ENCODE measurements at regions not wholly inside any gene's neighbourhood (a gene's known extent, or its start where the extent isn't known, plus 50 kb on each side); places are given as distances from the start of the nearest gene placed in this dataset.

DNA sequence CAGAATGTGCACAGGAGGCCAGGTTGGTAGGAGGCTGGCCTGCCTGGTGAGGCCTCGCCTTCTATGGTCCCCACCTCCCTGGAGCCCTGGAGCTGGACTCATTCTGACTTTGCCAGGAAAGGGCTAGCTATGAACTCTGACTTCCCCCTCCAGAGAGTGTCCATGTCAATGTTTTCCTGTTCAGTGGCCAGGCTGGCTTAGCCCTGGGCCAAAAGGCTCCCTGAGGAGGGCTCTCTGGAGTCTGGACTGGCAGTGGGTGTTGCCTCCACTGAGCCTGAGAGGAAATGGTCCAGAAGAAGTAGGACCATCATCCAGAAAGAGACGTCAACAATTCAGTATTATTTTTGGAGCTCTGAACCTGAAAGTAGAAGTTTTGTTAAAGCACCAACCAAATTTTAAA is 178.7 kb downstream of the CHIC2 start:
- TF ChIP-seq, protein P1, sequence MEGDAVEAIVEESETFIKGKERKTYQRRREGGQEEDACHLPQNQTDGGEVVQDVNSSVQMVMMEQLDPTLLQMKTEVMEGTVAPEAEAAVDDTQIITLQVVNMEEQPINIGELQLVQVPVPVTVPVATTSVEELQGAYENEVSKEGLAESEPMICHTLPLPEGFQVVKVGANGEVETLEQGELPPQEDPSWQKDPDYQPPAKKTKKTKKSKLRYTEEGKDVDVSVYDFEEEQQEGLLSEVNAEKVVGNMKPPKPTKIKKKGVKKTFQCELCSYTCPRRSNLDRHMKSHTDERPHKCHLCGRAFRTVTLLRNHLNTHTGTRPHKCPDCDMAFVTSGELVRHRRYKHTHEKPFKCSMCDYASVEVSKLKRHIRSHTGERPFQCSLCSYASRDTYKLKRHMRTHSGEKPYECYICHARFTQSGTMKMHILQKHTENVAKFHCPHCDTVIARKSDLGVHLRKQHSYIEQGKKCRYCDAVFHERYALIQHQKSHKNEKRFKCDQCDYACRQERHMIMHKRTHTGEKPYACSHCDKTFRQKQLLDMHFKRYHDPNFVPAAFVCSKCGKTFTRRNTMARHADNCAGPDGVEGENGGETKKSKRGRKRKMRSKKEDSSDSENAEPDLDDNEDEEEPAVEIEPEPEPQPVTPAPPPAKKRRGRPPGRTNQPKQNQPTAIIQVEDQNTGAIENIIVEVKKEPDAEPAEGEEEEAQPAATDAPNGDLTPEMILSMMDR (IDR thresholded peaks at IDR 0.05): no peak
- TF ChIP-seq FOSL2 (IDR thresholded peaks at IDR 0.05; ENCODE audit: borderline replicate concordance, low read depth) (no peak), EZH2phosphoT487 (IDR thresholded peaks at IDR 0.05; ENCODE audit: borderline replicate concordance, low read depth) (no peak), TAF1 (IDR thresholded peaks at IDR 0.05; ENCODE audit: borderline replicate concordance, low read depth, low read length) (no peak), FOXM1 (IDR thresholded peaks at IDR 0.05; ENCODE audit: low read depth) (no peak), ELF1 (IDR thresholded peaks at IDR 0.05) (no peak), RCOR1 (IDR thresholded peaks at IDR 0.05; ENCODE audit: low read length) (no peak), SIN3A (IDR thresholded peaks at IDR 0.05; ENCODE audit: borderline replicate concordance, low read depth, low read length) (no peak)
